CD14-positive monocyte (primary cell): ENCODE measurements at regions not wholly inside any gene's neighbourhood (a gene's known extent, or its start where the extent isn't known, plus 50 kb on each side); places are given as distances from the start of the nearest gene placed in this dataset.

Source experiments
- DNase-seq, 3 donors: peaks; one replicate each; pipeline ENCODE4 v3.0.0-alpha.2; 2011 to 2022
- H2AFZ ChIP-seq: 2 replicates; pipeline ENCODE4 v1.6.0; 2012; ENCODE audit warnings: mild to moderate bottlenecking, low read depth, low read length, inconsistent platforms; ENCODE audit not compliant: insufficient read depth, poor library complexity, severe bottlenecking
- H3K27ac ChIP-seq, 2 donors: 1 replicate in 1 of 2; 2 replicates in 1 of 2; pipeline ENCODE4 v1.5.1; 2012 to 2013; ENCODE audit warnings: low read length in 2 of 2, control low read depth in 1 of 2, inconsistent platforms in 1 of 2, low read depth in 1 of 2, mild to moderate bottlenecking in 1 of 2
- H3K27me3 ChIP-seq, 2 donors: one replicate each; pipeline versions ENCODE4 v1.6.0 to v1.6.1; 2011 to 2013; ENCODE audit warnings: low read length in 2 of 2; ENCODE audit not compliant: control insufficient read depth in 2 of 2, insufficient read depth in 2 of 2
- H3K36me3 ChIP-seq, 2 donors: replicated peaks in 1 of 2; 1 replicate in 1 of 2; 2 replicates in 1 of 2; pipeline versions ENCODE4 v1.5.1 to v1.6.1; 2012 to 2013; ENCODE audit warnings: low read length in 2 of 2, control low read depth in 1 of 2, inconsistent platforms in 1 of 2, mild to moderate bottlenecking in 1 of 2; ENCODE audit not compliant: insufficient read depth in 2 of 2, control insufficient read depth in 1 of 2
- H3K4me1 ChIP-seq, 2 donors: 1 replicate in 1 of 2; 2 replicates in 1 of 2; pipeline versions ENCODE4 v1.5.1 to v1.6.1; 2012 to 2013; ENCODE audit warnings: low read length in 2 of 2, control low read depth in 1 of 2, inconsistent platforms in 1 of 2, mild to moderate bottlenecking in 1 of 2, moderate library complexity in 1 of 2; ENCODE audit not compliant: insufficient read depth in 2 of 2, control insufficient read depth in 1 of 2
- H3K4me2 ChIP-seq: replicated peaks from 2 replicates; pipeline ENCODE3; 2012; ENCODE audit warnings: low read length, moderate library complexity, mild to moderate bottlenecking; ENCODE audit not compliant: poor library complexity, severe bottlenecking; ENCODE audit errors: extremely low read depth
- H3K4me3 ChIP-seq, 3 experiments: fragments of 200-600 bp in 1 of 3; sonication (generic) in 1 of 3; replicated peaks in 1 of 3; 1 replicate in 2 of 3; 2 replicates in 1 of 3; pipeline ENCODE4 v1.5.1; 2011 to 2013; ENCODE audit warnings: low read length in 3 of 3, mild to moderate bottlenecking in 3 of 3, control low read depth in 2 of 3, low read depth in 2 of 3, inconsistent platforms in 1 of 3, moderate library complexity in 1 of 3
- H3K79me2 ChIP-seq: 2 replicates; pipeline ENCODE4 v1.6.0; 2012; ENCODE audit warnings: mild to moderate bottlenecking, control low read depth, inconsistent platforms, low read length, moderate library complexity; ENCODE audit not compliant: insufficient read depth
- H3K9ac ChIP-seq: 2 replicates; pipeline ENCODE4 v1.6.0; 2017; ENCODE audit warnings: low read length, mild to moderate bottlenecking; ENCODE audit not compliant: insufficient read depth, poor library complexity, severe bottlenecking
- H3K9me3 ChIP-seq, 2 donors: replicated peaks in 1 of 2; 1 replicate in 1 of 2; 2 replicates in 1 of 2; pipeline versions ENCODE4 v1.5.1 to v1.6.1; 2012 to 2013; ENCODE audit warnings: low read length in 2 of 2, control low read depth in 1 of 2; ENCODE audit not compliant: control insufficient read depth in 1 of 2, insufficient read depth in 1 of 2
- H4K20me1 ChIP-seq: 2 replicates; pipeline ENCODE4 v1.6.0; 2012; ENCODE audit warnings: mild to moderate bottlenecking, low read length, control low read depth, moderate library complexity; ENCODE audit not compliant: insufficient read depth
- H3K27ac Mint-ChIP-seq, 7 donors: one replicate each; pipeline ENCODE4 v1.8.0; 2020; ENCODE audit warnings: mild to moderate bottlenecking in 7 of 7, mixed read lengths in 7 of 7, moderate library complexity in 6 of 7, inconsistent platforms in 2 of 7
- H3K27me3 Mint-ChIP-seq, 3 donors: one replicate each; pipeline ENCODE4 v1.8.0; 2021 to 2022; ENCODE audit warnings: low read depth in 3 of 3, mild to moderate bottlenecking in 3 of 3, mixed read lengths in 3 of 3, moderate library complexity in 3 of 3, inconsistent platforms in 1 of 3
- H3K36me3 Mint-ChIP-seq, 2 donors: one replicate each; pipeline ENCODE4 v1.8.0; 2020; ENCODE audit warnings: mixed read lengths in 2 of 2, inconsistent platforms in 1 of 2, mild to moderate bottlenecking in 1 of 2
- H3K4me1 Mint-ChIP-seq: one replicate; pipeline ENCODE4 v1.8.0; 2020; ENCODE audit warnings: mild to moderate bottlenecking, mixed read lengths
- H3K4me3 Mint-ChIP-seq, 2 donors: one replicate each; pipeline ENCODE4 v1.8.0; 2020; ENCODE audit warnings: mild to moderate bottlenecking in 2 of 2, mixed read lengths in 2 of 2, moderate library complexity in 1 of 2
- H3K9me3 Mint-ChIP-seq, 7 donors: one replicate each; pipeline ENCODE4 v1.8.0; 2020 to 2022; ENCODE audit warnings: mixed read lengths in 7 of 7, mild to moderate bottlenecking in 6 of 7, moderate library complexity in 6 of 7, inconsistent platforms in 2 of 7
- WGBS: methylation state at CpG from one replicate; pipeline ENCODE4 v1.1.5; 2013; ENCODE audit warnings: missing lambda C conversion rate; ENCODE audit not compliant: insufficient coverage; 5-methylcytosine and 5-hydroxymethylcytosine counted together
- intact Hi-C, 2 donors: fragments of 100-400 bp; cut with micrococcal nuclease; formaldehyde crosslinking; loops; one replicate each; pipeline versions ENCODE4 v1.15.0 to v1.15.1; 2023
- TF ChIP-seq, protein P1 (sequence below): fragments of 200-600 bp; IDR thresholded peaks from one replicate; pipeline ENCODE4 v1.8.0; 2022; ENCODE audit warnings: antibody characterized with exemption, mild to moderate bottlenecking

DNA sequence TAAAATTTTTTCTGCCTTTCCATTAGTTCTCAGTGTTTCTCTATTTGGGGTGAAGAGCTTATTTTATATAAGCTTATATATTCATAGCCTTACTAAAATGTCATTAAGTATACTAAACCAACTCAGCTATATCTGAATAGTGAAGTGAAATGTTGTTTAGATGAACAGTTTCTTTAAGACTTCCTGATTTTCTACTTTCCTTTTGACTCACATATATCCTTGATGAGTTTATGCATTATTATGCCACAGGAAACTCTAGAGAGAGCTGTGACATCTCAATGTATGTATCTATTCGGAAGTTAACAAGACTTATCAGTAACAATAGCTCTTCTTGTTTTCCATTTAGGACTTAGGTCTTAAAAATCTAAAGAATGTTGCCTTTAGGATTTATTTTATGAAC lies 1491.8 kb upstream of the IGFBP7 start:
- no peaks in the 10 kb centered on the region for H3K79me2 ChIP-seq
- H2AFZ ChIP-seq = no peak overlapping the region
- H3K27me3 Mint-ChIP-seq = no peaks in the 10 kb centered on the region
- WGBS = no CpG with 5 or more reads among the region's 1 CpG
- H3K4me3 ChIP-seq = no peak overlapping the region
- intact Hi-C loops = no loop called here
- H3K4me1 ChIP-seq = no peaks in the 10 kb centered on the region
- no peak overlapping the region for H3K9ac ChIP-seq
- peaks cover 0 to 3% (median 0%) of the 10 kb centered on the region in 7 donors for H3K9me3 Mint-ChIP-seq
- no peaks in the 10 kb centered on the region for H3K27me3 ChIP-seq
- H3K4me1 Mint-ChIP-seq = no peaks in the 10 kb centered on the region
- no peaks in the 10 kb centered on the region for H4K20me1 ChIP-seq
- TF ChIP-seq, protein P1, sequence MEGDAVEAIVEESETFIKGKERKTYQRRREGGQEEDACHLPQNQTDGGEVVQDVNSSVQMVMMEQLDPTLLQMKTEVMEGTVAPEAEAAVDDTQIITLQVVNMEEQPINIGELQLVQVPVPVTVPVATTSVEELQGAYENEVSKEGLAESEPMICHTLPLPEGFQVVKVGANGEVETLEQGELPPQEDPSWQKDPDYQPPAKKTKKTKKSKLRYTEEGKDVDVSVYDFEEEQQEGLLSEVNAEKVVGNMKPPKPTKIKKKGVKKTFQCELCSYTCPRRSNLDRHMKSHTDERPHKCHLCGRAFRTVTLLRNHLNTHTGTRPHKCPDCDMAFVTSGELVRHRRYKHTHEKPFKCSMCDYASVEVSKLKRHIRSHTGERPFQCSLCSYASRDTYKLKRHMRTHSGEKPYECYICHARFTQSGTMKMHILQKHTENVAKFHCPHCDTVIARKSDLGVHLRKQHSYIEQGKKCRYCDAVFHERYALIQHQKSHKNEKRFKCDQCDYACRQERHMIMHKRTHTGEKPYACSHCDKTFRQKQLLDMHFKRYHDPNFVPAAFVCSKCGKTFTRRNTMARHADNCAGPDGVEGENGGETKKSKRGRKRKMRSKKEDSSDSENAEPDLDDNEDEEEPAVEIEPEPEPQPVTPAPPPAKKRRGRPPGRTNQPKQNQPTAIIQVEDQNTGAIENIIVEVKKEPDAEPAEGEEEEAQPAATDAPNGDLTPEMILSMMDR = no peak
- H3K4me3 Mint-ChIP-seq = no peak overlapping the region
- no peak overlapping the region for H3K4me2 ChIP-seq
- H3K36me3 ChIP-seq = no peaks in the 10 kb centered on the region
- H3K36me3 Mint-ChIP-seq = no peaks in the 10 kb centered on the region
- H3K27ac ChIP-seq = no peak overlapping the region
- DNase-seq = no peak
- H3K9me3 ChIP-seq = no peaks in the 10 kb centered on the region
- no peak overlapping the region for H3K27ac Mint-ChIP-seq

DNA sequence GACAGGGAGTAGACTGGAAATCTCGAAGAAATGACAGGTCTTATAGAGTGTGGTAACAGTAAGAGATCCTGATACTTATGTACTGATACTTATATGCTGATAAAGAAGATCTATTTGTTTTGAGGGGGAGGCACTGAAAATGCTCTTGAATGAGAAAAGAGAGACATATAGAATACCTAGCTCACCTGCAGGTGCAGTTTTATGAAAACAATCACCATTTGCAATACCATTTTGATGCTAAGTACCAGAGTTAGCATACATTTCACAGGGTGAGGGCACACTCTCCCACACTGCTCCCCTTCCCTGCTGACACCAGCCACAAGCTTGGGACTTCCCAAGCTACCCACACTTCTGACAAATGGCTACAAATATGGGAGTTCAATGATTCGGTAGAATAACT lies 1490.1 kb upstream of the IGFBP7 start:
- H3K36me3 ChIP-seq = no peaks in the 10 kb centered on the region
- H3K79me2 ChIP-seq = no peaks in the 10 kb centered on the region
- H3K4me3 ChIP-seq = no peak overlapping the region
- Mint-ChIP-seq H3K4me3 (no peak overlapping the region), H3K4me1 (no peaks in the 10 kb centered on the region), H3K9me3 (peaks cover 0 to 3% (median 0%) of the 10 kb centered on the region in 7 donors), H3K36me3 (no peaks in the 10 kb centered on the region), H3K27ac (no peak overlapping the region), H3K27me3 (no peaks in the 10 kb centered on the region)
- H3K27ac ChIP-seq = no peak overlapping the region
- H3K9ac ChIP-seq = no peak overlapping the region
- no peak for DNase-seq
- no peaks in the 10 kb centered on the region for H3K9me3 ChIP-seq
- no peaks in the 10 kb centered on the region for H3K4me1 ChIP-seq
- intact Hi-C loops = no loop called here
- no CpG with 5 or more reads among the region's 2 CpGs for whole genome bisulfite sequencing
- H3K4me2 ChIP-seq = no peak overlapping the region
- TF ChIP-seq, protein P1 = no peak
- no peaks in the 10 kb centered on the region for H4K20me1 ChIP-seq
- no peak overlapping the region for H2AFZ ChIP-seq
- no peaks in the 10 kb centered on the region for H3K27me3 ChIP-seq
